ENCODE measurements at regions not wholly inside any gene's neighbourhood (a gene's known extent, or its start where the extent isn't known, plus 50 kb on each side); places are given as distances from the start of the nearest gene placed in this dataset.

DNA sequence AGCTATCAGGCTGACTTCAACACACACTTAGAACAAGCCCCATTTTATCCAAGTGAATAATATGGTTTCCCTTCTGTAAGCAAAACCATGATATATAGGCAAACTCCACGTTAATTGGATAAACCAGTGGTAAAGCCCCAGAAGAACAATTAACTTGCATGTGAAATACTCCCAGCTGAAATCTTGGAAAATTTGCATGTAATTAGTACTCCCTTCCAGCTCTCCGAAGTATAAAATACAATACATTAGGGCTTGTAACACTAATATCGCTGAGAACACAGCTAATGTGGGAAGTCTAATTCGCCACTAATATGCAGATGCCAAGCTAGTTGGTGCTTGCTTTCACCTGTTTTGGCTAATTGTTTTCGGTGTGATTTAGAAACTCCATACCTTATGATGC is 859.0 kb upstream of the AUTS2 start:
- Mint-ChIP-seq H3K27me3 (ENCODE audit: insufficient read depth, low read depth, poor library complexity) (peaks cover 7% of the 10 kb centered on the region), H3K9me3 (peaks cover 41% of the 10 kb centered on the region), H3K4me3 (no peak overlapping the region), H3K4me1 (no peaks in the 10 kb centered on the region), H3K36me3 (ENCODE audit: low read depth) (peaks cover 29% of the 10 kb centered on the region), H3K27ac (no peak overlapping the region)
- H3K27ac ChIP-seq (ENCODE audit: low read depth), result no peak overlapping the region
- H3K4me3 ChIP-seq, result no peak overlapping the region
- ATAC-seq (no peak), DNase-seq (ENCODE audit: low spot score) (no peak)
- H2AFZ ChIP-seq, result no peak overlapping the region
- H3K27me3 ChIP-seq (ENCODE audit: insufficient read depth), result no peaks in the 10 kb centered on the region
- no peaks in the 10 kb centered on the region for H3K4me1 ChIP-seq (ENCODE audit: insufficient read depth)
- TF ChIP-seq ZNF462 (CRISPR knock-in tag; IDR thresholded peaks at IDR 0.05), result no peak
- TF ChIP-seq CREB1 (CRISPR knock-in tag; IDR thresholded peaks at IDR 0.05; ENCODE audit: low read depth), result no peak
- TF ChIP-seq EZH2 (IDR thresholded peaks at IDR 0.05; ENCODE audit: low read depth, unreplicated experiment), result no peak
- TF ChIP-seq ETS1 (IDR thresholded peaks at IDR 0.05), result no peak
- TF ChIP-seq CTCF (conservative IDR thresholded peaks at IDR 0.05; ENCODE audit: low read depth in 2 of 2), result no peak
- no peak for TF ChIP-seq JUNB (IDR thresholded peaks at IDR 0.05; ENCODE audit: unreplicated experiment)
- TF ChIP-seq, protein P1, sequence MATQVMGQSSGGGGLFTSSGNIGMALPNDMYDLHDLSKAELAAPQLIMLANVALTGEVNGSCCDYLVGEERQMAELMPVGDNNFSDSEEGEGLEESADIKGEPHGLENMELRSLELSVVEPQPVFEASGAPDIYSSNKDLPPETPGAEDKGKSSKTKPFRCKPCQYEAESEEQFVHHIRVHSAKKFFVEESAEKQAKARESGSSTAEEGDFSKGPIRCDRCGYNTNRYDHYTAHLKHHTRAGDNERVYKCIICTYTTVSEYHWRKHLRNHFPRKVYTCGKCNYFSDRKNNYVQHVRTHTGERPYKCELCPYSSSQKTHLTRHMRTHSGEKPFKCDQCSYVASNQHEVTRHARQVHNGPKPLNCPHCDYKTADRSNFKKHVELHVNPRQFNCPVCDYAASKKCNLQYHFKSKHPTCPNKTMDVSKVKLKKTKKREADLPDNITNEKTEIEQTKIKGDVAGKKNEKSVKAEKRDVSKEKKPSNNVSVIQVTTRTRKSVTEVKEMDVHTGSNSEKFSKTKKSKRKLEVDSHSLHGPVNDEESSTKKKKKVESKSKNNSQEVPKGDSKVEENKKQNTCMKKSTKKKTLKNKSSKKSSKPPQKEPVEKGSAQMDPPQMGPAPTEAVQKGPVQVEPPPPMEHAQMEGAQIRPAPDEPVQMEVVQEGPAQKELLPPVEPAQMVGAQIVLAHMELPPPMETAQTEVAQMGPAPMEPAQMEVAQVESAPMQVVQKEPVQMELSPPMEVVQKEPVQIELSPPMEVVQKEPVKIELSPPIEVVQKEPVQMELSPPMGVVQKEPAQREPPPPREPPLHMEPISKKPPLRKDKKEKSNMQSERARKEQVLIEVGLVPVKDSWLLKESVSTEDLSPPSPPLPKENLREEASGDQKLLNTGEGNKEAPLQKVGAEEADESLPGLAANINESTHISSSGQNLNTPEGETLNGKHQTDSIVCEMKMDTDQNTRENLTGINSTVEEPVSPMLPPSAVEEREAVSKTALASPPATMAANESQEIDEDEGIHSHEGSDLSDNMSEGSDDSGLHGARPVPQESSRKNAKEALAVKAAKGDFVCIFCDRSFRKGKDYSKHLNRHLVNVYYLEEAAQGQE (IDR thresholded peaks at IDR 0.05; ENCODE audit: unreplicated experiment), result no peak
- no peak for TF ChIP-seq ZNF331 (CRISPR knock-in tag; IDR thresholded peaks at IDR 0.05; ENCODE audit: low read depth)
- no peak for TF ChIP-seq NANOG (IDR thresholded peaks at IDR 0.05; ENCODE audit: borderline replicate concordance)
- no peak for TF ChIP-seq ZNF114 (CRISPR knock-in tag; IDR thresholded peaks at IDR 0.05)
- TF ChIP-seq STAT1 (IDR thresholded peaks at IDR 0.05; ENCODE audit: unreplicated experiment), result no peak
- no peak for TF ChIP-seq POLR2AphosphoS5 (IDR thresholded peaks at IDR 0.05; ENCODE audit: low read depth)
- TF ChIP-seq EZH2phosphoT487 (IDR thresholded peaks at IDR 0.05; ENCODE audit: unreplicated experiment), result no peak
- H3K36me3 ChIP-seq (ENCODE audit: insufficient read depth), result no peaks in the 10 kb centered on the region
- no peaks in the 10 kb centered on the region for H3K79me2 ChIP-seq (replicated peaks; ENCODE audit: insufficient read depth)
- H3F3A ChIP-seq (replicated peaks; ENCODE audit: low read depth), result no peaks in the 10 kb centered on the region
- no peaks in the 10 kb centered on the region for H3K9me2 ChIP-seq (ENCODE audit: insufficient read depth)
- no peaks in the 10 kb centered on the region for H4K20me1 ChIP-seq (replicated peaks; ENCODE audit: insufficient read depth)
- no peak overlapping the region for H3K4me2 ChIP-seq
